Activated T-helper 17 cell treated with anti-CD3 and anti-CD28 coated beads, Interleukin-2, amount 50 U/mL, for 72 hours (primary cell): ENCODE measurements at regions not wholly inside any gene's neighbourhood (a gene's known extent, or its start where the extent isn't known, plus 50 kb on each side); places are given as distances from the start of the nearest gene placed in this dataset.

Source experiments
- ATAC-seq: fragments of 150-1000 bp; cut with Tn5 transposase; replicated peaks from 2 replicates; pipeline ENCODE4 v1.10.0; 2021; ENCODE audit warnings: mild to moderate bottlenecking, moderate library complexity
- H3K27ac Mint-ChIP-seq: one replicate; pipeline ENCODE4 v1.8.0; 2022; ENCODE audit warnings: mixed read lengths
- H3K27me3 Mint-ChIP-seq: one replicate; pipeline ENCODE4 v1.8.0; 2022; ENCODE audit warnings: mixed read lengths
- H3K36me3 Mint-ChIP-seq: one replicate; pipeline ENCODE4 v1.8.0; 2022; ENCODE audit warnings: low read depth, mild to moderate bottlenecking, mixed read lengths
- H3K4me1 Mint-ChIP-seq: one replicate; pipeline ENCODE4 v1.8.0; 2022; ENCODE audit warnings: mixed read lengths
- H3K4me3 Mint-ChIP-seq: one replicate; pipeline ENCODE4 v1.8.0; 2022; ENCODE audit warnings: mild to moderate bottlenecking, mixed read lengths
- H3K9me3 Mint-ChIP-seq: one replicate; pipeline ENCODE4 v1.8.0; 2022; ENCODE audit warnings: mixed read lengths

GRCh38 chr7:109950821-109951564 is 1139.9 kb upstream of the LRRN3 start:
- Mint-ChIP-seq H3K27me3 (no peaks in the 10 kb centered on the region), H3K4me3 (no peak overlapping the region), H3K9me3 (peaks cover 9% of the 10 kb centered on the region), H3K4me1 (no peaks in the 10 kb centered on the region), H3K36me3 (no peaks in the 10 kb centered on the region), H3K27ac (no peak overlapping the region)
- no peak for ATAC-seq

DNA sequence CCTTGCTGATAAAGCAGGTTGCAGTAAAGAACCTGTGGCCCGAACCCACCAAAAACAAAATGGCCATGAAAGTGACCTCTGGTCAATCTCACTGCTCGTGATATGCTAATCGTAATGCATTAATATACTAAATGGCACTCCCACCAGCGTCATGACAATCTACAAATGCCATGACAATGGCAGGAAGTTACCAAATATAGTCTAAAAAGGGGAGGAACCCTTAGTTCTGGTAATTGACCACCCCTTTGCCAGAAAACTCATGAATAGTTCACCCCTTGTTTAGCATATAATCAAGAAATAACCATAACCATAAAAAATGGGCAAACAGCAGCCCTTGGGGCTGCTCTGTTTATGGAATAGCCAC is 1139.4 kb upstream of the LRRN3 start:
- Mint-ChIP-seq H3K9me3 (peaks cover 9% of the 10 kb centered on the region), H3K27ac (no peak overlapping the region), H3K27me3 (no peaks in the 10 kb centered on the region), H3K36me3 (no peaks in the 10 kb centered on the region), H3K4me3 (no peak overlapping the region), H3K4me1 (no peaks in the 10 kb centered on the region)
- no peak for ATAC-seq

GRCh38 chr7:109955986-109956385 is 1134.9 kb upstream of the LRRN3 start:
- Mint-ChIP-seq H3K27ac (no peak overlapping the region), H3K27me3 (no peaks in the 10 kb centered on the region), H3K9me3 (peaks cover 13% of the 10 kb centered on the region), H3K36me3 (no peaks in the 10 kb centered on the region), H3K4me1 (no peaks in the 10 kb centered on the region), H3K4me3 (no peak overlapping the region)
- ATAC-seq, result no peak

GRCh38 chr7:109956916-109957315 is 1134.0 kb upstream of the LRRN3 start:
- no peak overlapping the region for H3K4me3 Mint-ChIP-seq
- peaks cover 17% of the 10 kb centered on the region for H3K9me3 Mint-ChIP-seq
- no peak for ATAC-seq
- H3K36me3 Mint-ChIP-seq, result no peaks in the 10 kb centered on the region
- no peaks in the 10 kb centered on the region for H3K4me1 Mint-ChIP-seq
- H3K27ac Mint-ChIP-seq, result no peak overlapping the region
- no peaks in the 10 kb centered on the region for H3K27me3 Mint-ChIP-seq

DNA sequence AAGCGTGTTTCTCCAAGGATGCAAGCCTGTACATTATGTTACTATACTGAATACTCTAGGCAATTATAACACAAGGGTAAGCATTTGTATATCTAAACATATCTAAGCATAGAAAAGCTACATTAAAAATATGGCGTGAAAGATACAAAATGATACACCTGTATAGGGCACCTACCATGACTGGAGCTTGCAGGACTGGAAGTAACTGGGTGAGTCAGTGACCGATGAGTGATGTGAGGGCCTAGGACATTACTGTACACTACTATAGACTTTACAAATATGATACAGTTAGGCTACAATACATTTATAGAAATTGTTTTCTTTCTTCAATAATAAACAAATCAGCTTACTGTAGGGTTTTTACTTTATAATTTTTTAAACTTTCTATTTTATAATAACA is 1127.2 kb upstream of the LRRN3 start:
- Mint-ChIP-seq H3K9me3 (peaks cover 10% of the 10 kb centered on the region), H3K27me3 (no peaks in the 10 kb centered on the region), H3K4me1 (no peaks in the 10 kb centered on the region), H3K36me3 (no peaks in the 10 kb centered on the region), H3K4me3 (no peak overlapping the region), H3K27ac (no peak overlapping the region)
- ATAC-seq, result no peak

GRCh38 chr7:109964780-109965179 is 1126.1 kb upstream of the LRRN3 start:
- Mint-ChIP-seq H3K9me3 (peaks cover 10% of the 10 kb centered on the region), H3K27me3 (no peaks in the 10 kb centered on the region), H3K4me1 (no peaks in the 10 kb centered on the region), H3K27ac (no peak overlapping the region), H3K4me3 (no peak overlapping the region), H3K36me3 (no peaks in the 10 kb centered on the region)
- ATAC-seq, result no peak

- Mint-ChIP-seq H3K36me3 (no peaks in the 10 kb centered on the region), H3K4me1 (no peaks in the 10 kb centered on the region), H3K27ac (no peak overlapping the region), H3K9me3 (peaks cover 3% of the 10 kb centered on the region), H3K4me3 (no peak overlapping the region), H3K27me3 (no peaks in the 10 kb centered on the region)
- ATAC-seq, result no peak
Measured at GRCh38 chr7:109967406-109967805, 1123.5 kb upstream of the LRRN3 start.

GRCh38 chr7:109983618-109984017 is 1107.3 kb upstream of the LRRN3 start:
- Mint-ChIP-seq H3K36me3 (no peaks in the 10 kb centered on the region), H3K4me3 (no peak overlapping the region), H3K4me1 (no peaks in the 10 kb centered on the region), H3K27me3 (peaks cover 4% of the 10 kb centered on the region), H3K9me3 (peaks cover 5% of the 10 kb centered on the region), H3K27ac (no peak overlapping the region)
- no peak for ATAC-seq

- no peak for ATAC-seq
- Mint-ChIP-seq H3K4me3 (no peak overlapping the region), H3K27ac (no peak overlapping the region), H3K9me3 (peaks cover 5% of the 10 kb centered on the region), H3K4me1 (no peaks in the 10 kb centered on the region), H3K27me3 (peaks cover under 1% of the 10 kb centered on the region), H3K36me3 (no peaks in the 10 kb centered on the region)
Measured at GRCh38 chr7:109984729-109985128, 1106.2 kb upstream of the LRRN3 start.

DNA sequence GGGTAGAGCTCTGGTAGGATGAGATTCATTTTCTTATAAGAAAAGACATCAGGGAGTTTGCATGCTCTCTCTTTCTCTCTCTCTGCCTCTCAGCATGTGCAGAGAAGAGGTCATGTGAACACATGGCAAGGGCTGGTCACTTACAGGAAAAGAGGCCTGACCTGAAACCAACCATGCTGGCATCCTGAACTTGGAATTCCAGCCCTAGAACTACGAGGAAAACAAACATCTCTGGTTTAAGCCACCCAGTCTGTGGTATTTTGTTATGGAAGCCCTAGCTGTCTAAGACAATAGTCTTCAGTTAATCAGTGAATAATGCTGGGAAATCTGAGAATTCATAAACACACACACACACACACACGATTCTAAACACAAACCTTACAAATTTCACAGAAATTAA is 1104.2 kb upstream of the LRRN3 start:
- H3K36me3 Mint-ChIP-seq, result no peaks in the 10 kb centered on the region
- ATAC-seq, result no peak
- no peaks in the 10 kb centered on the region for H3K27me3 Mint-ChIP-seq
- H3K4me1 Mint-ChIP-seq, result no peaks in the 10 kb centered on the region
- H3K4me3 Mint-ChIP-seq, result no peak overlapping the region
- no peak overlapping the region for H3K27ac Mint-ChIP-seq
- H3K9me3 Mint-ChIP-seq, result peaks cover 5% of the 10 kb centered on the region

GRCh38 chr7:109996411-109996810 is 1094.5 kb upstream of the LRRN3 start:
- Mint-ChIP-seq H3K36me3 (no peaks in the 10 kb centered on the region), H3K27ac (no peak overlapping the region), H3K9me3 (no peaks in the 10 kb centered on the region), H3K27me3 (no peaks in the 10 kb centered on the region), H3K4me1 (no peaks in the 10 kb centered on the region), H3K4me3 (no peak overlapping the region)
- ATAC-seq, result no peak

DNA sequence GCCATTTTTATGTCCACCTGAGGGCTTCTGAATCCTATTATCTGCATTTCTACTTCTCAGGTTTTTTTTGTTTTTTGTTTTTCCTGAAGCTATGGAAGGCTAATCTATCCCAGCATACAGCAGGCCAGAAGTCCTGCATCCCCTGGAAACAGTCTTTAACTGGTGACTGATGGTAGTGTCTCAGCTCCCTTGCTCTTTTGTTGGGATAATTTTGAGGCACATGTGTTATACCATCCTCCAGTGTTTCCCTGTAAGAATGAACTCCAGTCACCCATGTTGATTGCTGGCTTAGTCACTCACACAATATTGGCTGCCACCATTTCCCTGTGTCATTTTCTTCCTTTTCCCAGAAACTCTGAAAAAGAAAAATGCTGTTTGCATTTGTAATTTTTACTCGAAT is 1094.0 kb upstream of the LRRN3 start:
- ATAC-seq, result no peak
- H3K9me3 Mint-ChIP-seq, result no peaks in the 10 kb centered on the region
- H3K27me3 Mint-ChIP-seq, result no peaks in the 10 kb centered on the region
- H3K4me1 Mint-ChIP-seq, result no peaks in the 10 kb centered on the region
- no peaks in the 10 kb centered on the region for H3K36me3 Mint-ChIP-seq
- no peak overlapping the region for H3K27ac Mint-ChIP-seq
- H3K4me3 Mint-ChIP-seq, result no peak overlapping the region

- H3K4me3 Mint-ChIP-seq, result no peak overlapping the region
- H3K27ac Mint-ChIP-seq, result no peak overlapping the region
- no peaks in the 10 kb centered on the region for H3K27me3 Mint-ChIP-seq
- H3K9me3 Mint-ChIP-seq, result no peaks in the 10 kb centered on the region
- no peaks in the 10 kb centered on the region for H3K4me1 Mint-ChIP-seq
- no peak for ATAC-seq
- H3K36me3 Mint-ChIP-seq, result no peaks in the 10 kb centered on the region
Measured at GRCh38 chr7:109997837-109998236, 1093.1 kb upstream of the LRRN3 start.

GRCh38 chr7:110001254-110001938 is 1089.5 kb upstream of the LRRN3 start:
- no peaks in the 10 kb centered on the region for H3K4me1 Mint-ChIP-seq
- H3K27ac Mint-ChIP-seq, result no peak overlapping the region
- no peaks in the 10 kb centered on the region for H3K36me3 Mint-ChIP-seq
- no peaks in the 10 kb centered on the region for H3K27me3 Mint-ChIP-seq
- no peak for ATAC-seq
- H3K4me3 Mint-ChIP-seq, result no peak overlapping the region
- H3K9me3 Mint-ChIP-seq, result no peaks in the 10 kb centered on the region

- no peak overlapping the region for H3K4me3 Mint-ChIP-seq
- no peaks in the 10 kb centered on the region for H3K4me1 Mint-ChIP-seq
- no peak for ATAC-seq
- no peaks in the 10 kb centered on the region for H3K27me3 Mint-ChIP-seq
- H3K36me3 Mint-ChIP-seq, result no peaks in the 10 kb centered on the region
- no peaks in the 10 kb centered on the region for H3K9me3 Mint-ChIP-seq
- H3K27ac Mint-ChIP-seq, result no peak overlapping the region
Measured at GRCh38 chr7:110003827-110004226, 1087.1 kb upstream of the LRRN3 start.
